HG02798 (cell line): ENCODE measurements at regions not wholly inside any gene's neighbourhood (a gene's known extent, or its start where the extent isn't known, plus 50 kb on each side); places are given as distances from the start of the nearest gene placed in this dataset.

Experiments
- ATAC-seq: cut with Tn5 transposase; IDR thresholded peaks from one replicate; pipeline ENCODE4 v1.9.1; 2021; ENCODE audit warnings: mild to moderate bottlenecking; ENCODE audit not compliant: unreplicated experiment, poor library complexity

DNA sequence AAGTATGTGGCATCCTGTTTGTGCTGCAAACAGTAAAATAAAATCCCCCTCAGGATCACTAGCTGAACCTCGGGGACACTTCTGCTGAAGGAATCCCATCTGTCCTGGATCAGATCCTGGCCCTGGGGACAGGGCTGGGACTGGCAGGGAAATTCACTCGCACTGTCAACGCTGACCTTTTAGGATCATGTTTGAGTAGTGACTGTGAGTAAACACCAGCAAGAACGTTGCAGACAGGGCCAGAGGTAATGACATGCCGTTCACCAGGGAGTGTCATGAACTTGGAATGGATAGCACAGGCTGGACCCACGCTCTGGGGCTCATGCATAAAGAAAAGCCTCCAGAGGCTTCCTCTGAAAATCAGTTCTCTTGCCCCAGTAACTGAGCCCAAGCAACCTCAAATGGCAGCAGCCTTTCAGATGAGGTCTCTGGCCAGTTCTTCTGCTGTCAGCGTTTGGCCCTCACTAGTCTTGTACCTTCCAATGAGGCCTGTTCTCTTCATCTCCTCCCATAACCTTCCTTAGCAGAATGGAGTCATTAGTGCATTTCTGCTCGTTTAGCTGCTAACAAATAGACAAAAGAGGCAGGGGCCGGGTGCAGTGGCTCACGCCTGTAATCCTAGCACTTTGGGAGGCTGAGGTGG lies 51.0 kb upstream of the BARX2 start:
- ATAC-seq, result no peak

DNA sequence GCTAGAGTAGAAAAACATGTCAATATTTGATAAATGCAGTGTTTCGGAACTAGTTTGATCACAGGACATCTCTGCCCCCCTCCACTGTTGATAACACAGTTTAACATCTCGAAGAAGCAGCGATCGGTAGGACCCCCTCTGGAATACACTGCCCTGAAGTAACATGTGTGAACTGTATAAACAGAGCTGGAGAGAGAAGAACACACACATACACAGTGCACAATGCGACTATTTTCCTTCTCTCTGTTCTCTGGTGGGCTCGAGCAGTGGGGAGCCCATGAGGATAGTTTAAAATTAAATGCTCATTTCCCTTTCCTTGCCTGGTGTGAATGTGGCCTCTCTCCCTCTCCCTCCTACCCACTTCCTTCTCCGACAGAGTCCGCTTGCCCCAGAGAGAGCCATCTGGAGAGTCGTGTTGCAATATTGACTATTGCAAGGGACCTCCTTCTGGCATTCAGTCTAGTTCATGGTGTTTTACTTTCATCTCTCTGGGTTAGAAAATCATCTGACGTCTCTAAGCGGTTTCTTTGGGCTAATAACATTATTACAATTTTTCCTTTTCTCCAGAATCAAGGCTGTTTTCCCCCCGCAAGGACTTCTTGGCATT lies 51.6 kb upstream of the BARX2 start:
- ATAC-seq, result no peak

DNA sequence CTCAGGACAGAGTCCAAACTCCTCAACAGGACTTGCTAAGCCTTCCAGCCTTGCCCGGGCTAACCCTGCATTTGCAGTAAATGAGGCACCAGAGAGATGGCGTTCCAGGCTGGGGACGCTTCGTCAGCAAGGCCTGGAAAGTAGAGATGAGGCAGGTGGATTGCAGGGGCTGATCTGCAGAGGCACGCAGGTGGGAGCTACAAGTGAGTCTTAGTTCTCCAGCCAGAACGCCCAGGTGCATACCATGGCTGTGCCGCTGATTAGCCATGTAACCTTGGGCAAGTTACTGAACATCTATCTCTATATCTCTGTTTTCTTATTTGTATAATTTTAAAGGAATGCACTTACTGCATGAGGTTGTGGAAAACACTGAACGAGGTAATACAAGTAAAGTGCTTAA lies 52.7 kb upstream of the BARX2 start:
- no peak for ATAC-seq

DNA sequence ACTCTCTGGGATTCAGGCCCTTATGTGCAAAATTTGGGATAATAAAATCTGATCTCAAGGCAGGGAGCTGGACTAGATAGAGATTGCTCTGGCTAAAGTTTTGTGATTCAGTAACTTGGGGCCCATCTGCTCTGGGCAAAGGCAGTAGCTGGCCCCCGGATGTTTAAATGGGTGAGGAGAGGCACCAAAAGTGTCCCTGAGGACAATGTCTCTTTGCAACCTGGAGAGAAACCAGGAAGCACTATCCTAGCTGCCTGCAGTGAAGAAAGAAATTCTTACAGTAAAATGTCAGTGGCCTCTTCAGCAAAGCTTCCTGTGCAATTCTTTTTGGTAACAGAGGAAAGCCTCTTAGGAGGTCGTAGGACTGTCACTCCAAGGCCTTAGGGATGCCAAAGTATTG lies 54.6 kb upstream of the BARX2 start:
- ATAC-seq, result no peak

DNA sequence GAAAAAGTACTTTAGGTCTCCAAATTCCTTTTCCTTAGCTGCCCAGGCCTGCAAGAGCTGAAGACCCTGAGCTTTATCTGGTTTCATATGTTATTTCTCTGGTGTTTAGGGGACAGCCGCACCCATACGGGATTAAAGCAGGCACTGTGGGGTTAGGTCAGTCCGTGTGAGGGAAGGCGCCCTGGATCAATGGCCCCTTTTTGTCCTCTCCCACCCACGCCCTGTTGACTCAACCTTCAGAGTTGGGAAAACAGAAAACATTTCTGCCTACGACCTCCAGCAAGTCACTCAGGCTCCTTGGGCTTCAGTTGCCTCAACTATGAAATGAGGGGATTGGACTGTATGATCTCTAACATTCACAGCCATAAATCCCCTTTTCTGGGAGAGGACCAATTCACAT lies 55.2 kb upstream of the BARX2 start:
- no peak for ATAC-seq

DNA sequence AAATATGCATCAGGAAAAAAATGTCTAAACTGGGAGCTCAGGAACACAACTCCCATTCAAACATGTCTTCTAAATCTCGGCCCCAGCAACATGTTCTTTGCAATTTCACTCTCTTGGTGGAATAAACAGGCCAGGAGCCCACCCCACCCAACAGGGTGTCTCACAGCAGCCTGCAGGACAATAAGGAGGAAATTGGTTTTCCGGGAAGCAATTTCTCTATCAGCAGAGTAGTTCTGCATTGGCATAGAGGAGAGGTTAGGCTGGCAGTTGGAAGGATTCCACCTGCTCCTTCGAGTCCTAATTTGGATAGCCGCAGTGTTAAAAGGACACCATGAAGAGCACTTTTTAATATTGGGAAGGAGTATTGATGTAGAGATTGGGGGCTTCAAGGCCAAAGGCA lies 55.9 kb upstream of the BARX2 start:
- no peak for ATAC-seq

DNA sequence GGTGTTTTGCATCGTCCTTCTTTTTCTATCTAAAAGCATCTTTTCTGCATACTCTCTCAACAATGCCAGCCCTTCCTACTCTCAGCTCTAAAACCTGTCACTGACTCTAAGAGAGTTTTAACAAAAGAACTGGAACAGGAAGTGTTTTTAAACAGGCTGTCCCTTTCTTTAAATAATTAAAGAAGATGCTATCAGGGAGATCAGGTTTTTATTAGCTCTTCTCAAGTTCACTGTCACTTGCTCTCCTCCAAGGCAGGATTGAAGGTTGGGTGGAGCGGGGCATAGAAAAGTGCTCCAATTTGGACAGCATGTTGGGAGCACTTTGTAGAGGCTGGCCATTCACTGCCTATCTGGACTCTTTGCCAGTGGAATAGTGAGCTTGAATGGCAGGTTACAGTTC lies 56.4 kb upstream of the BARX2 start:
- ATAC-seq, result no peak

DNA sequence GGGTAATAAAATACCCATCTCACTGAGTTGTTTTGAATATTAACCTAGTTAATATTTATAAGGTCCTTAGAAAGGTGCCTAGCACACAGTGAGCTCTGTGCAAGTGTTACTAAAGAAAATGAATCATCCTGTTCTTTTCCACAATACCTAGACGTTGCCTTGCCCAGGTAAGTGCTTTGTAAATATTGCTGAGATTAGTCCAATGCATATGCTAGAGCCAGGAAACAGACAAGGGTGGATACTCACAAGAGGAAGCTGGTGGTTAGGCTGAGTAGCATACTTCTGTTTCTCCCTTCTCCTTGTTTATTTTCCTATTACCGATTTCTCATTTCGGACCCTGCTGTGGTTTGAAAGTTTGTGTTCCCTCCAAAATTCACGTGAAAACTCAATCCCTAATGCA lies 58.1 kb upstream of the BARX2 start:
- ATAC-seq, result no peak

DNA sequence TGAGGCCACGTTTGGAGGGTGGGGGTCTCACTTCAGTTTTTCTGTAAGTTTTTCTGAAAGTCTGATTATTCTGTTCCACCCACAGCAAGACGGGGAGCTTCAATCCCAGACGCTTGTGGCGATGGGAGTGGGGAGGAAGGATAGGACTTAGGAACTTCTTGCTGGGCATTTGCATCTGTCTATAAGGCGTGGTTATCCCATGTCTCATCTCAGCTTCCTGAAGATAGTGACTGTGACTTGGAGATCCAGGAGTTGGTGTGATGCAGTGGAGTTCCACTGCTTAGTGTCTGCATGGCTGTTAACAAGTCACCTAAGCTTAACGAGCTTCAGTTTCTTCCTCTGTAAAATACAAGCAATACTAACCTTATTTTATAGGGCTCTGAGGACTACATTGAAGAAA lies 58.9 kb upstream of the BARX2 start:
- no peak for ATAC-seq

DNA sequence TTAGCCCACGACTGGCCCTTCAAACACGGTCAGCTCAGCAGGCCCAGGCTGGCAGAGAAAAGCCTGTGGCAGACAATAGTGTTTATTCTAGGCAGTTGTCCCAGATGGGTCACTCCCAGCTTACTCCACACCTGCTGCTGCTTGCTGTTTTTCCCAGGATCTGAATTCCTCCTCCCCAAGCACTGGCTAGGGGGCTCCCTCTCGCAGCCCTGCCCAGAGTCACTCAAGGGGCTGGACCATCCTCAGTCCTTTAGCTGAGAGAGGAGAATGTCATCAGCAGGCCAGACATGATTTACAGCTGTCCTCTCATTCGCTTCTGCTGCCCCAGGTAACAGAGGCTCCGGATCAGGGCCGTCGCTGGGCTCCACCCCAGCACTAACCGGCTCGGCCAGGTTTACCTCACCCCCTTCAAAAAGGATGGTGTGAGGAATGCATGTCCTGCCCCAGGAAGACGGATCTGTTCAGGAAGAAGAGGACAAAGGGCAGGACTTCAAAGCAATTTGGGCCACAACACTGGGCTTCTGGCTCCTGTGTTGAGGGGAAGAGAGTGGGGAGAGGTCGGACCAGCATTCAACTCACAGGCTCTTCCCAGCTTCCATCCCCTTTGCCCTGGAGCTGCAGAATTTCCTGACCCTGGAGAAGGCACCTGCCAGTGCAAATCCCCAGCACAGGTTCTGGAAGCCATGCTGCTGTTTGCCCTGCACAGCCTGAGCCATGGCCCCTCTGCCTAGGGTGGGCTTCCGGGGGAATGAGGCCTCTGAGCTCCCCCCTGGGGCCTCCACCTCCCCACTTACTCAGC lies 59.7 kb upstream of the BARX2 start:
- ATAC-seq, result no peak

DNA sequence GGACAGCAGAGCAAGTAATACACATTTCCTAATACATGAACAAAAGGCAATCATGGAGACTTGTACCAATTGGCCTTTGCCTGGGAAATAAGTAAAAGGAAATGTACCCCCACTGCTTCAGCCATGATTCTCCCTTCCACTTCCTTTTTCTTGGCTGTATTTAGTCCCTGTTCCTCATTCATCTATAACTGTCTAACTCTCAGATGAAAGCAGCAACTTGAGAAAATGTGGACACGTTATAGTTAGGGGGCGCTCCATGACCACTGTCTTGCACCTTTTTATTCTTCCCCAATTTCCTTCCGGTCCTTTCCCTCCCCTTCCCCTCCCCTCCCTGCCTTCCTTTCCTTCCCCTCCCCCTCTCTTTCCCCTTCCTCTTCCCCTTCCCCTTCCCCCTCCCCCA lies 61.3 kb upstream of the BARX2 start:
- ATAC-seq, result no peak

DNA sequence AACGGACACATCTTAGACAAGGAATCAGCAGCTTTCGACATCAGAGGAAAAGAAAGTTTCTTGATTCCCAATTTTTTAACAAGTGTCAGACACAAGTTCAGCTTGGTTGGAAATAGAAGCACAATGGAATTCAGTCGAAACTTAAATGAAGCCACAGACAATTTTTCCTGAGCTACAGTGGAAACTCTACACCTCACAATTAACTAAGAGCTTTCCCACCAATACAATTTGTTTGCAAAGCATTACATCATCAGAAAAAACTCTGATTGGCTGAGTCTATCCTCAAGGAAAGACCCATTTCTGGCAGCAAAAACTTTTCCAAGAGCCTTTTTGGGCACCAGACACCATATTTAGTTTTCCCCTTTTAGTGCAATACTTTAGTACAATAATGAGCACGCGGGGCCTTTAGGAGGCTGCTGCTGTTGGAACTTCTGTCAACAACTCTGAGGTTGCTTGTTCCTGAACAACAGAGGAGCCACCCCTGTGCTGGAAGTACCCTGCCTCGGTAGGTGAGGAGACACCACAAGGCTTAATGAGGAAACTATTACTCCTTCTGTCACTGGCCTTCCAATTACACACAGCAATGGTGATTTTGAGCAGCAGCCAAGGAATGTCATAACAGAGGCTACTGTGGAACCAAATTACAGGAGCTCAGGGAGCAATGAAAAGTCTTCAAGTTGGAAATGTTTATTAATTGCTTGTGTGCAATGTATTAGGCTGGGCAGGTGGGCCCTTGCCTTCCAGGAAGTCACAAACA lies 61.9 kb upstream of the BARX2 start:
- ATAC-seq, result no peak

DNA sequence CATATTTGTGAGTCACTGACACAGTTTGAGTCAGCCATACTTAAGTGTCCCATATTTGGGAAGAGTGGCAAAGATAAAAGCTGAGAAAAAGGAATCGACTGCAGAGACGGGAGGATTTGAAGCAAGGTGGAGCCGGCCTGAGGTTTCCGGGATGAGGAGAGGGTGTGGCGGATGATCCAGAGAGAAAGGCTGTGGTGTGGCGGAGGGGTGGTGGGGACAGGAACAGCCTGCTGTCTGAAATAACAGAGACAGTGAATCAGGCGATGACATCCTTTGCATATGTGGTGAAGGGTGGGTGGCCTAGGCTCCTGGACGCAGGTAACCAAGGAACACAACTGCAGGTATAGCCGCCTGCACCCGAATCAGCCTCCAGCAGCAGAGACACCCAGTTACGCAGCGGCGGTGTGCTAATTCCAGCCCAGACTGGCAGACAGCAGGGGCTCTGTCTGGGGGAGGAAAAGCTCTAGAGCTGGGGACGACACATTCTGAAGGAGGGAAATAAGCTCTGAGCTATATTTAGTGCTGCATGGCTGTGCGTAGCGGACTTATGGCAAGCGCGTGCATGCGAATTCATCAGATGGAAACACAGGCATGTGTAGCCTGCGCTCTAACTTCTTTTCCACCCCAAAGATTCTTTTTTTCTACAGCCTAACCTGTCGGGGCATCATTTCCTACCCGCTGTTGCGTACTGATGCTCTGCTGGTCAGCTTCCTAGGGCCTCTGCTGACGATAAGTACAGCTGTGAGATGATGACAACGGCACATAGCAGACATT lies 62.7 kb upstream of the BARX2 start:
- ATAC-seq, result no peak

DNA sequence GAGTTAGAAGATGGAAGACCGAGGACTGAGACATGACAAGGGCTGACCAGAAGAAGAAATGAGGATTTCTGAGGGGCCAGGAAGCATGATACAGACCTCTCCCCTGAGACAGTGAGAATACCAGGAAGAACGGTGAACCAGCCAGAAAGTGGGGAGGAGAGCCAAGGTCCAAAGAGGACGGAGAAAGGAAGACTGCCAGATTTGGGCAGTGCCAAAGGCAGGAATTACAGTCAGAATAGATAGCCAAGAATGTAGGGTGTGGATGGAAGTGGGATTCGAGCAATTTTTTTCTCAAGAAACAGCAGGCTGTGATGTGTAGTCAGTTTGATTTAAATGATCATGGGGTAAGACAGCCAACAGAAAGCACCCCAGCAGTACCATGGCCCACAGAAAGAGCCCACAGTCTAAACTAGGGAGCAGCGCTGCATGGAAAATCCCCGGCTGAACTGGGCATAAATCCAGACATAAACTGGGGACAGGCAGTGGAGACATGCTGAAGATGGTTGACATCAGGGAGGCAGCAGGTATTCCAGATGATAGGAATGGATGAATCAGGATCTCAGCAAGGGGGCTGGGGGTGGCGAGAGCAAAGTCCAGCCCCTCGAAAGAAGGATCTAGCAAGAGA lies 67.3 kb upstream of the BARX2 start:
- no peak for ATAC-seq

DNA sequence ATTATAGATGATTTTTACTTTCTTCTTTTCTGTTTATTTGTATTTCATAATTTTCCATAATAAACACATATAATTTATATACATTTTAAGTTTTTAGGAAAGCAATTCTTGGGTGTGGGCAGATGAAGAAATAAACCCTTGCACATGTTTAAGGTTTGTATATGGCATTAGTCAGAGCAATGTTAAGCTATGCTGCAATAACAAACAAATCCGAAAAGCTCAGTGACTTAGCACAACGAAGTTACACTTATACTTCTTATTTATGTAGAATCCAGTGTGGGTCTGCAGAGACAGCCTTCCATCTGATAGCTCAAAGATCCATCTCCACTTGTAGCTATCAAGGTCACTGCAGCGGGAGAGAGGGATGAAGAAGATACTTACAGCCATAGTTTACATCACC lies 68.5 kb upstream of the BARX2 start:
- ATAC-seq, result no peak

DNA sequence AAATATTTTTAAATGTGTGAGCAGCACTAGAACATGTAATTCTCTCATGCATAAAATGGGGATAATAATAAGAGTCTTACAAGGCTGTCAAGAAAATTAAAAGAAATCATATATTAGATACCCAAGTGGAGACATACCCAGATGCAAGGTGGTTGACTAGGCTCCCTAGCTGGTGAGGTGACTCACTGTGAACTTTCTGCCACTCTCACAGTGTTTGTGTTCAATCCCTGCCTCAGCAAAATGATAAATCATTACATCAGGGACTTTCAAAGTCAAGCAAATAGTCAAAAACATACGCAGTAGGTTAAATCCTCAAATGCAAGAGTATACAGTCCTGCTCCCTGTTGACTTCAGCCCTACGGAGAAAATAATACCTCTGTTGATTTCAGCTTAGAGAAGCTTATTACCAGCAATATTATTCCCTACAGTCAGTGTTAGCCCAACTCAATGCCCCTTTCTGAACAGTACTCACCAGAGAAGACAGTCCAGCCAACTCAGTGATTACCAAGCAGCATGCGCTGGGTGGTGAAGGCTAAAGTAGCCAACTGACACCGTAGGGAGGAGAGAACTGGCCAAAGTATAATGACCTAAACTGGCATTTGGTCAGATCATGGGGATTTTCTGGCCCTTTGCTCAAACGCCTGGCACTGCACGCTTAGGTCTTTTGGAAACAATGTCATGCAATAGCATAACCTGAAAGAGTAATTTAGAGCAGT lies 73.1 kb upstream of the BARX2 start:
- ATAC-seq, result no peak

DNA sequence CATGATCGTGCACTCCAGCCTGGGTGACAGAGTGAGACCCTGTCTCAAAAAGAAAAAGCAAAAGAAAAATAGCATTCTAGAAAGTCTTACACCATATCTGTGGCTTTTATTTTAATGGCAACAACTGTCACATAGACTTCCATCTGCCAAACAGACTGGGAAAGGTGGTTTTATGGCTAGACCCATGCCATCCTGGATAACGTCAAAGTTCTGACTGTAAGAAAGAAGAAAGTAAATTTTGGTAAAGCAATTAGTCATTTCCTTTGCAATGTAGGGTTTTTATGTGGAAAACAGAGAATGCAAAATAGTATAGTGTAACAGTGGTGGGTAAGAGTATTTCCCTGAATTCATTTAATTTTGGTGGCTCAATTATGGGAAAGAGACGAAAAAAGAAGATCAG lies 75.5 kb upstream of the BARX2 start:
- no peak for ATAC-seq

DNA sequence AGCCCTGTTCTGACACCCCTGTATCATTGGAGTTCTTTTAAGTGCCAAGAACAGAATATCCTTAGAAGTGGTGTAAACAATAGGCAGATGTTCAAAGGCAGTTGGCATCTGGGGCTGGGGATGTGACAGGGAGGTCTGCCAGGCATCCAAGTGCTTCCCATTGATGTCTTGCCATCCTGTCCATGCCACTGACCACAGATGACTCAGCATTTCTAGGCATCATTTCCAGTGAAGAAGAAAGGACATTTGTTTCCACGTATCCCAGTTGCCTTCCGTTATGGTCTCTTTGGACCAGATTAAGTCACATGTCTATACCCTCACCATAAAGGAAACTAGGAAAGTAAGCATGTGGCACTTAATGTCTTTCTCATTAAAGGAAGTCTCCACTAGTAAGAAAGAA lies 76.7 kb upstream of the BARX2 start:
- ATAC-seq, result no peak

DNA sequence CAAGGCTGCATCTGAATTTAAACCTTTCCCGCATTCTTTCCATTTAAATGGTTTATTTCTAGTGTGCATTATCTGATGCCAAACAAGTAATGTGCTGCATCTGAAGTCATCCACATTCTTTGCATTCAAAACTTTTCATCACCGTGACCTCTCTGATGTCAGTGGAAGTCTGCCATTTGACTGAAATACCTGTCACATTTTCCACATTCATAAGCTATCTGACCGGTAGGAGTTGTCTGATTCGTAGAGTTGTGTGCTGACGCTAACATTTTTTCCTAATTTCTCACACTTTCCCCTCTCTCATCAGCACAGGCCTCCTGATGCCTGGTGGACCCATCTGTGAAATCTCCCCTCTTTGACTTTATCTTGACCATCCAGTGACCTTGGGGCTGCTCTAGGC lies 79.9 kb upstream of the BARX2 start:
- no peak for ATAC-seq
